ENCODE measurements at regions not wholly inside any gene's neighbourhood (a gene's known extent, or its start where the extent isn't known, plus 50 kb on each side); places are given as distances from the start of the nearest gene placed in this dataset.

- no peaks in the 10 kb centered on the region for H3K9me1 ChIP-seq (replicated peaks; ENCODE audit: control insufficient read depth, extremely low read depth, insufficient read depth, low read length)
- H3K4me2 ChIP-seq (ENCODE audit: insufficient read depth, low read length), result no peak overlapping the region
- DNase-seq (ENCODE audit: low read depth, low spot score), result no peak
- H2AFZ ChIP-seq (ENCODE audit: low read depth, low read length), result no peak overlapping the region
- no peak overlapping the region for H3K4me3 ChIP-seq (replicated peaks in 1 of 3; ENCODE audit: insufficient read depth in 1 of 3, low read depth in 1 of 3, low read length in 3 of 3)
- ChIA-PET CTCF (no interaction called here), POLR2A (no interaction called here)
- dilution Hi-C loops (cut with MboI; ENCODE audit: extremely low pct_ligation_motif_present, low sequenced_read_pairs), result no loop called here
- no peaks in the 10 kb centered on the region for H3K79me2 ChIP-seq (ENCODE audit: control insufficient read depth, insufficient read depth, low read length)
- H4K20me1 ChIP-seq (replicated peaks; ENCODE audit: control insufficient read depth, extremely low read depth, insufficient read depth, low read length), result no peaks in the 10 kb centered on the region
- no peak overlapping the region for H3K27ac ChIP-seq (ENCODE audit: insufficient read depth, low read depth, low read length)
- H3K27me3 ChIP-seq (ENCODE audit: control insufficient read depth in 2 of 2, insufficient read depth in 2 of 2, low read length in 2 of 2), result no peaks in the 10 kb centered on the region
- BruUV-seq (replicated peaks), result no TSS peak
- no peak for TF ChIP-seq MYC (IDR thresholded peaks at IDR 0.05; ENCODE audit: low read depth, low read length)
- TF ChIP-seq FOS (IDR thresholded peaks at IDR 0.05; ENCODE audit: borderline replicate concordance, insufficient read depth, low read length), result no peak
- TF ChIP-seq MAX (IDR thresholded peaks at IDR 0.05; ENCODE audit: insufficient read depth, insufficient read length), result no peak
- TF ChIP-seq EZH2 (IDR thresholded peaks at IDR 0.05; ENCODE audit: borderline replicate concordance, low read depth, low read length, severe bottlenecking), result no peak
- no peak for TF ChIP-seq POLR2A (IDR thresholded peaks at IDR 0.05; ENCODE audit: low read depth, low read length)
- TF ChIP-seq JUN (IDR thresholded peaks at IDR 0.05; ENCODE audit: borderline replicate concordance, insufficient read depth, insufficient read length, low read depth), result no peak
- no peak for TF ChIP-seq CTCF (IDR thresholded peaks at IDR 0.05; ENCODE audit: extremely low read depth in 1 of 2, insufficient read depth in 1 of 2, low read depth in 1 of 2, low read length in 2 of 2)
- TF ChIP-seq GATA2 (IDR thresholded peaks at IDR 0.05; ENCODE audit: insufficient read depth, insufficient read length, low read depth, low read length), result no peak
- TF ChIP-seq POLR2AphosphoS5 (IDR thresholded peaks at IDR 0.05; ENCODE audit: insufficient read depth, low read depth, low read length), result no peak
- intact Hi-C loops (cut with micrococcal nuclease), result no loop called here
- H3K9ac ChIP-seq (replicated peaks; ENCODE audit: extremely low read depth, insufficient read depth, low read length), result no peak overlapping the region
- no peak for FAIRE-seq
- no peaks in the 10 kb centered on the region for H3K36me3 ChIP-seq (ENCODE audit: control insufficient read depth in 2 of 2, extremely low read depth in 1 of 2, insufficient read depth in 2 of 2, low read length in 2 of 2)
- no peaks in the 10 kb centered on the region for H3K9me3 ChIP-seq (replicated peaks; ENCODE audit: control insufficient read depth, insufficient read depth, low read length)
- H3K4me1 ChIP-seq (ENCODE audit: control insufficient read depth, extremely low read depth, insufficient read depth, low read length), result no peaks in the 10 kb centered on the region
Observed at GRCh38 chr4:19191979-19192650, 1059.6 kb upstream of the SLIT2 start.

All from endothelial cell of umbilical vein (primary cell).